ENCODE measurements at regions not wholly inside any gene's neighbourhood (a gene's known extent, or its start where the extent isn't known, plus 50 kb on each side); places are given as distances from the start of the nearest gene placed in this dataset.

- Histone ChIP-seq H3K9me3 (no peaks in the 10 kb centered on the region), H3K4me3 (ENCODE audit: low read depth in 1 of 2, low read length in 1 of 2) (no peak overlapping the region), H3K27me3 (no peaks in the 10 kb centered on the region), H3K27ac (no peak overlapping the region), H3K4me1 (ENCODE audit: control insufficient read depth in 1 of 2, insufficient read depth in 1 of 2, low read depth in 1 of 2, low read length in 1 of 2) (no peaks in the 10 kb centered on the region), H3K36me3 (no peaks in the 10 kb centered on the region)
- TF ChIP-seq CTCF (IDR thresholded peaks at IDR 0.05) = no peak
Measured at GRCh38 chr3:87733671-87734367, 325.0 kb downstream of the CGGBP1 start.

GRCh38 chr3:87732294-87732693 lies 326.5 kb downstream of the CGGBP1 start:
- Histone ChIP-seq H3K36me3 (no peaks in the 10 kb centered on the region), H3K9me3 (no peaks in the 10 kb centered on the region), H3K27me3 (no peaks in the 10 kb centered on the region), H3K4me3 (ENCODE audit: low read depth in 1 of 2, low read length in 1 of 2) (no peak overlapping the region), H3K4me1 (ENCODE audit: control insufficient read depth in 1 of 2, insufficient read depth in 1 of 2, low read depth in 1 of 2, low read length in 1 of 2) (no peaks in the 10 kb centered on the region), H3K27ac (no peak overlapping the region)
- no peak for TF ChIP-seq CTCF (IDR thresholded peaks at IDR 0.05)

- no peak overlapping the region for H3K27ac ChIP-seq
- no peak overlapping the region for H3K4me3 ChIP-seq (ENCODE audit: low read depth in 1 of 2, low read length in 1 of 2)
- no peak for TF ChIP-seq CTCF (IDR thresholded peaks at IDR 0.05)
- H3K9me3 ChIP-seq = no peaks in the 10 kb centered on the region
- H3K4me1 ChIP-seq (ENCODE audit: control insufficient read depth in 1 of 2, insufficient read depth in 1 of 2, low read depth in 1 of 2, low read length in 1 of 2) = no peaks in the 10 kb centered on the region
- H3K27me3 ChIP-seq = no peaks in the 10 kb centered on the region
- H3K36me3 ChIP-seq = no peaks in the 10 kb centered on the region
Measured at GRCh38 chr3:87727783-87728182, 331.0 kb downstream of the CGGBP1 start.

- Histone ChIP-seq H3K4me3 (ENCODE audit: low read depth in 1 of 2, low read length in 1 of 2) (no peak overlapping the region), H3K36me3 (no peaks in the 10 kb centered on the region), H3K27me3 (no peaks in the 10 kb centered on the region), H3K27ac (no peak overlapping the region), H3K4me1 (ENCODE audit: control insufficient read depth in 1 of 2, insufficient read depth in 1 of 2, low read depth in 1 of 2, low read length in 1 of 2) (no peaks in the 10 kb centered on the region), H3K9me3 (no peaks in the 10 kb centered on the region)
- no peak for TF ChIP-seq CTCF (IDR thresholded peaks at IDR 0.05)
Measured at GRCh38 chr3:87719060-87719459, 339.7 kb downstream of the CGGBP1 start.

- H3K27me3 ChIP-seq = no peaks in the 10 kb centered on the region
Measured at GRCh38 chr3:87710511-87710910, 348.3 kb downstream of the CGGBP1 start.

More at GRCh38 chr3:87710511-87710910, 348.3 kb downstream of the CGGBP1 start:
- no peak for TF ChIP-seq CTCF (IDR thresholded peaks at IDR 0.05)
- H3K36me3 ChIP-seq = no peaks in the 10 kb centered on the region
- no peak overlapping the region for H3K4me3 ChIP-seq (ENCODE audit: low read depth in 1 of 2, low read length in 1 of 2)
- peaks cover 4 to 7% of the 10 kb centered on the region in 2 experiments for H3K4me1 ChIP-seq (ENCODE audit: control insufficient read depth in 1 of 2, insufficient read depth in 1 of 2, low read depth in 1 of 2, low read length in 1 of 2)
- no peak overlapping the region for H3K27ac ChIP-seq
- H3K9me3 ChIP-seq = no peaks in the 10 kb centered on the region
